ENCODE measurements at regions not wholly inside any gene's neighbourhood (a gene's known extent, or its start where the extent isn't known, plus 50 kb on each side); places are given as distances from the start of the nearest gene placed in this dataset.
"Not testable (repeated sequence)": the region's sequence is repeated elsewhere in the genome, so short reads cannot be mapped to it uniquely, and the experiment has no call there.

DNA sequence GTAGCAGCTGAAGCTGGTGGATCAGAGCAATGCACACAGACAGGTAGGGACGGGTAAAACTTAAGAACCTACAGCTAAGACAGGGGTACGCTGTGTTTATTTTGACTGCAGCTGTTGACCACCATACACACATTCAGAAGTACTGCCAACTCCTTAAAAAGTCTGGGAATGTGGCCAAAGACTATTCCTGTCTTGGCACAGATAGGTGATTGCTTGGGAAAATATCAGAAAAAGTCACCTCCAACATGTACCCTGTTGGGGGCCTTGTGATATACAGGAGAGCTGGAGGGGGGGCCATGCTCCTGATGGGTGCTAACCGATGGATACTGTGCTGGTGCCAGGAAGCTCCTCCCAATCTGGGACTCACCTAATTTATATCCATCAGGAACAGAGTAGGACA, 121.2 kb downstream of the VCX2 start:
- DNase-seq: no peak
- H3K36me3 ChIP-seq (replicated peaks): no peaks in the 10 kb centered on the region
- in situ Hi-C loops (cut with HindIII; ENCODE audit: low pct_ligation_motif_present, low sequenced_read_pairs): no loop called here
- TF ChIP-seq, protein P1, sequence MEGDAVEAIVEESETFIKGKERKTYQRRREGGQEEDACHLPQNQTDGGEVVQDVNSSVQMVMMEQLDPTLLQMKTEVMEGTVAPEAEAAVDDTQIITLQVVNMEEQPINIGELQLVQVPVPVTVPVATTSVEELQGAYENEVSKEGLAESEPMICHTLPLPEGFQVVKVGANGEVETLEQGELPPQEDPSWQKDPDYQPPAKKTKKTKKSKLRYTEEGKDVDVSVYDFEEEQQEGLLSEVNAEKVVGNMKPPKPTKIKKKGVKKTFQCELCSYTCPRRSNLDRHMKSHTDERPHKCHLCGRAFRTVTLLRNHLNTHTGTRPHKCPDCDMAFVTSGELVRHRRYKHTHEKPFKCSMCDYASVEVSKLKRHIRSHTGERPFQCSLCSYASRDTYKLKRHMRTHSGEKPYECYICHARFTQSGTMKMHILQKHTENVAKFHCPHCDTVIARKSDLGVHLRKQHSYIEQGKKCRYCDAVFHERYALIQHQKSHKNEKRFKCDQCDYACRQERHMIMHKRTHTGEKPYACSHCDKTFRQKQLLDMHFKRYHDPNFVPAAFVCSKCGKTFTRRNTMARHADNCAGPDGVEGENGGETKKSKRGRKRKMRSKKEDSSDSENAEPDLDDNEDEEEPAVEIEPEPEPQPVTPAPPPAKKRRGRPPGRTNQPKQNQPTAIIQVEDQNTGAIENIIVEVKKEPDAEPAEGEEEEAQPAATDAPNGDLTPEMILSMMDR (IDR thresholded peaks at IDR 0.05; ENCODE audit: low read depth, low read length, missing control alignments): no peak
- H3K27ac ChIP-seq: no peak overlapping the region
- H3K27me3 ChIP-seq (replicated peaks): no peaks in the 10 kb centered on the region
- no peak overlapping the region for H3K4me3 ChIP-seq (ENCODE audit: low read depth, low read length)

DNA sequence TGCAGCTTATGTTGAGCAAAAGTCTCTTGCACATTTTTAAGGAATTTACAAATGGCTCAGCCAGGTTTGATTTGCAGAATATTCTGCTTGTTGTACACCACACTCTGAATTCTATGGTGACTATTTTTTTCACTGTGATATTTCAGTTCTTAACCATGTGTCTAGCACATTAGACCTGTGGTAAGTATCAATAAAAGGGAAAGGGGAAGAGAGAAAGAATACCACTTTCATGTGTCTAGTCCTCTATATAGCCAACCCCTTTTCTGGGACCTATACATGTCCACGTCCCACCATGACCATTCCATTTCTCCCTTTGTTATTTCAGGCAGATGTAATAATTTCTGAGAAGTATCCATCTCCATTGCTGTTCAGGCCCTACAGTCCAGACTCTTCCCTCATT, 121.3 kb upstream of the PNPLA4 start:
- Histone ChIP-seq H3K27ac (no peak overlapping the region), H3K4me3 (ENCODE audit: low read depth, low read length) (no peak overlapping the region), H3K27me3 (replicated peaks) (no peaks in the 10 kb centered on the region), H3K36me3 (replicated peaks) (no peaks in the 10 kb centered on the region)
- in situ Hi-C loops (cut with HindIII; ENCODE audit: low pct_ligation_motif_present, low sequenced_read_pairs): no loop called here
- DNase-seq: no peak
- TF ChIP-seq, protein P1 (IDR thresholded peaks at IDR 0.05; ENCODE audit: low read depth, low read length, missing control alignments): no peak

DNA sequence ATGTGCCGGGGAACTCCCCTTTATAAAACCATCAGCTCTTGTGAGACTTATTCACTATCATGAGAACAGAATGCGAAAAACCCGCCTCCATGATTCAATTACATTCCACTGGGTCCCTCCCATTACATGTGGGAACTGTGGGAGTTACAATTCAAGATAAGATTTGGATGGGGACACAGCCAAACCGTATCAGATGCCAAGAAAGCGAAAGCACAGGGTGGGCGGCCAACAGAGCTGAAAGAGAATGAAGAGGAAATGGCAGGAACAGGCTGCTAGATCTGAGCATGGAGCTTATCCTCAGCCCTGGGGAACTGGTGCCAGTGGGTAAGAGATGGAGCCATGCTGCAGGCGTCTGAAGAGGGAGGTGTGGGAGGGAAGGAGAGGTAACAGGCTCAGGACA, 117.7 kb upstream of the PNPLA4 start:
- Histone ChIP-seq H3K27me3 (replicated peaks) (no peaks in the 10 kb centered on the region), H3K36me3 (replicated peaks) (no peaks in the 10 kb centered on the region), H3K4me3 (ENCODE audit: low read depth, low read length) (no peak overlapping the region), H3K27ac (no peak overlapping the region)
- TF ChIP-seq, protein P1 (IDR thresholded peaks at IDR 0.05; ENCODE audit: low read depth, low read length, missing control alignments): no peak
- peak; percentile 0 for DNase-seq
- in situ Hi-C loops (cut with HindIII; ENCODE audit: low pct_ligation_motif_present, low sequenced_read_pairs): no loop called here

DNA sequence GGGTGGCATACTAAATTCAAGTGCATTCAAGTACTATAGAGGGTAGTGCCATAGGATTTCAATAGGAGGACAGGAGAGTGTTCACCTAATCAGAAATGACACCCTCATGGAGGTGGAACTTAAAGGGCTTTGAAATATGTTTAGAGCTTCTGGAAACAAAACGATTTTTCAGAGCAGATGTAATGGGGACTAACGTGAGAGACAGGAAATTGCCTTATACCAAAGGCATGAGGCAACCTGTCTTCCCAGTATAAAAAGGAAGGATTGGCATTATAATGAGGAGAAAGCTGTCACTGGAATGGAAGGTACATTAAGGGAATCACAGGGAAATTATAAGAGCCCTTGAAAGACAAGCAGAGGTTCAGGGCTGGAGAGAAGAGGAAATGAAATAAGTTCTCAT, 116.3 kb upstream of the PNPLA4 start:
- Histone ChIP-seq H3K4me3 (ENCODE audit: low read depth, low read length) (no peak overlapping the region), H3K27me3 (replicated peaks) (no peaks in the 10 kb centered on the region), H3K36me3 (replicated peaks) (no peaks in the 10 kb centered on the region), H3K27ac (no peak overlapping the region)
- in situ Hi-C loops (cut with HindIII; ENCODE audit: low pct_ligation_motif_present, low sequenced_read_pairs): no loop called here
- TF ChIP-seq, protein P1 (IDR thresholded peaks at IDR 0.05; ENCODE audit: low read depth, low read length, missing control alignments): no peak
- no peak for DNase-seq

DNA sequence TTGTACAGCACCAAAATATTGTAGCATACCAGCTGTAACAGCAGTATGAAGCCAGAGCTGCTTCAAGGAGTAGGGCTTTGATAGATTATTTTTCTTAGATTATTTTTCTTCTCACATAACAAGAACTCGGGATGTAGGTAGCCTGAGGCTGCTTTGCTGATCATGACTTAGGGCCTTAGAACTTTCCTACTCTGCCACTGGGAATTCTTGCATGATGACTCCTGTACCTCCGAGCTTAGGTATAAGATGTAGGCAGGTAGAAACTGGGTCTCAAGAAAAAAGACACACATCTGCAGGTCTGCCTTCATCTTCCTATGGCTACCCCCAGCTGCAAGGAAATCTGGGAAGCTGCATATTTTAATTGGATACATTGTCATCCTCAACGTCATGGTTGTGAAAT, 115.9 kb upstream of the PNPLA4 start:
- Histone ChIP-seq H3K4me3 (ENCODE audit: low read depth, low read length) (no peak overlapping the region), H3K36me3 (replicated peaks) (no peaks in the 10 kb centered on the region), H3K27me3 (replicated peaks) (no peaks in the 10 kb centered on the region), H3K27ac (no peak overlapping the region)
- in situ Hi-C loops (cut with HindIII; ENCODE audit: low pct_ligation_motif_present, low sequenced_read_pairs): no loop called here
- DNase-seq: no peak
- TF ChIP-seq, protein P1 (IDR thresholded peaks at IDR 0.05; ENCODE audit: low read depth, low read length, missing control alignments): no peak

DNA sequence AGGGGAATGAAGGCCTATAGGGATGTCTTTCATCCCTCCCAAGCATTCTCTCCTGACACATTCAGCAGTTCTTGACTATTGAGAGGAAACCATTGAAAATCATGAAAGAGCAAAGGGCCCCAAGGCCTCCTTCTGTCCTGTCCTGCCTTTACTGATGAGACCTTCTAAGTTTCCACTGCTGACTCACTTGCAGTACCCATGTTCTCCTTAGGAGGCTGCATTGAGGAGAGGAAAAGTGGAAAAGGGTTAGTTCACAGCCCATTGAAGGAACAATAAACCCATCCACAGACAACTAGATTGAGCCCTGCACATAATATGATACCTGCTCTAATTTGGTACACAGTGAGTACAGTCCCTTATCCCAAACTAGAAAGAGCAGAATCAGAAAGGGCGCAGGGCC, 115.1 kb upstream of the PNPLA4 start:
- DNase-seq: no peak
- no peaks in the 10 kb centered on the region for H3K36me3 ChIP-seq (replicated peaks)
- TF ChIP-seq, protein P1 (IDR thresholded peaks at IDR 0.05; ENCODE audit: low read depth, low read length, missing control alignments): peak; percentile 44
- H3K4me3 ChIP-seq (ENCODE audit: low read depth, low read length): no peak overlapping the region
- no peaks in the 10 kb centered on the region for H3K27me3 ChIP-seq (replicated peaks)
- no peak overlapping the region for H3K27ac ChIP-seq
- in situ Hi-C loops (cut with HindIII; ENCODE audit: low pct_ligation_motif_present, low sequenced_read_pairs): no loop called here

DNA sequence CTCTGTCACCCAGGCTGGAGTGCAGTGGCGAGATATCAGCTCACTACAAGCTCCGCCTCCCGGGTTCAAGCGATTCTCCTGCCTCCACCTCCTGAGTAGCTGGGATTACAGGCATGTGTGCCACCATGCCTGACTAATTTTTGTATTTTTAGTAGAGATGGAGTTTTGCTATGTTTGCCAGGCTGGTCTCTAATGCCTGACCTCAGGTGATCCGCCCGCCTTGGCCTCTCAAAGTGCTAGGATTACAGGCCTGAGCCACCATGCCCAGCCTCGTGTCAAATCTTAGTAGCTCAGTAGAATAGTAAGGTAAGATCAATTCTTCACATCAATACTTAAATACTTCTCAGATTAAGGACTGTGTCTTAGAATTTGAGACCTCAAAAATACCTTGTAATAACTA, 112.5 kb upstream of the PNPLA4 start:
- H3K27ac ChIP-seq; H3K27me3 ChIP-seq (replicated peaks); H3K4me3 ChIP-seq (ENCODE audit: low read depth, low read length); in situ Hi-C loops (cut with HindIII; ENCODE audit: low pct_ligation_motif_present, low sequenced_read_pairs); DNase-seq; H3K36me3 ChIP-seq (replicated peaks): not testable (repeated sequence)

Measured in brain microvascular endothelial cell (primary cell).